ENCODE measurements at regions not wholly inside any gene's neighbourhood (a gene's known extent, or its start where the extent isn't known, plus 50 kb on each side); places are given as distances from the start of the nearest gene placed in this dataset.

DNA sequence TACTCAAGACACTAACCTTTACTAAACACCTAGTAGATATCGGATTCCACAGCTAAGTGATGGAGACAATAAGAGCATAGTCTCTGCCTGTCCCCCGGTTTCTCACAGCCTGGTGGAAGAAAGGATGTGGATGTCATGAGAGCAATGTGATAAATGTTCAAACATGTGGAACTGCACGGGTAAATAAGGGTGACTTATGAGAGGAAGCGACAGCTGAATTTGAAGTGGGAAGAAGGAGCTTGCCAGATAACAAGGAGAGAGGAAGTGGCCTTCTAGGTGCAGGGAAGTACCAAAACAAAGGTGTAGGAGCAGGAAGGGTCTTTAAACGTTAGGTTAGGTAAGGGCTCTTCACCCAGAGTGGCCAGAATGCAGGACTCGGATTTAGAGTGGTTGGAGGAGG, 178.6 kb upstream of the NRIP1 start:
- Histone ChIP-seq H3K4me3 (ENCODE audit: low read depth, low read length) (no peak overlapping the region), H3K36me3 (ENCODE audit: control insufficient read depth in 2 of 2, insufficient read depth in 1 of 2, low read length in 2 of 2) (no peaks in the 10 kb centered on the region), H3K4me1 (ENCODE audit: control insufficient read depth, insufficient read depth, low read length) (peaks cover 5% of the 10 kb centered on the region), H3K9me3 (ENCODE audit: control insufficient read depth, insufficient read depth, low read depth, low read length) (no peaks in the 10 kb centered on the region), H3K27ac (ENCODE audit: extremely low read depth, low read depth, low read length) (no peak overlapping the region)
- POLR2A ChIA-PET = no interaction called here
- TF ChIP-seq ZNF623 (tag by site-specific recombination; IDR thresholded peaks at IDR 0.05) (no peak), ZNF664 (tag by site-specific recombination; IDR thresholded peaks at IDR 0.05) (no peak), ZNF292 (tag by site-specific recombination; IDR thresholded peaks at IDR 0.05; ENCODE audit: borderline replicate concordance, low read depth) (no peak)
- TF ChIP-seq, protein P1, sequence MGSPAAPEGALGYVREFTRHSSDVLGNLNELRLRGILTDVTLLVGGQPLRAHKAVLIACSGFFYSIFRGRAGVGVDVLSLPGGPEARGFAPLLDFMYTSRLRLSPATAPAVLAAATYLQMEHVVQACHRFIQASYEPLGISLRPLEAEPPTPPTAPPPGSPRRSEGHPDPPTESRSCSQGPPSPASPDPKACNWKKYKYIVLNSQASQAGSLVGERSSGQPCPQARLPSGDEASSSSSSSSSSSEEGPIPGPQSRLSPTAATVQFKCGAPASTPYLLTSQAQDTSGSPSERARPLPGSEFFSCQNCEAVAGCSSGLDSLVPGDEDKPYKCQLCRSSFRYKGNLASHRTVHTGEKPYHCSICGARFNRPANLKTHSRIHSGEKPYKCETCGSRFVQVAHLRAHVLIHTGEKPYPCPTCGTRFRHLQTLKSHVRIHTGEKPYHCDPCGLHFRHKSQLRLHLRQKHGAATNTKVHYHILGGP (tag by site-specific recombination; IDR thresholded peaks at IDR 0.05) = no peak
- TF ChIP-seq, protein P2, sequence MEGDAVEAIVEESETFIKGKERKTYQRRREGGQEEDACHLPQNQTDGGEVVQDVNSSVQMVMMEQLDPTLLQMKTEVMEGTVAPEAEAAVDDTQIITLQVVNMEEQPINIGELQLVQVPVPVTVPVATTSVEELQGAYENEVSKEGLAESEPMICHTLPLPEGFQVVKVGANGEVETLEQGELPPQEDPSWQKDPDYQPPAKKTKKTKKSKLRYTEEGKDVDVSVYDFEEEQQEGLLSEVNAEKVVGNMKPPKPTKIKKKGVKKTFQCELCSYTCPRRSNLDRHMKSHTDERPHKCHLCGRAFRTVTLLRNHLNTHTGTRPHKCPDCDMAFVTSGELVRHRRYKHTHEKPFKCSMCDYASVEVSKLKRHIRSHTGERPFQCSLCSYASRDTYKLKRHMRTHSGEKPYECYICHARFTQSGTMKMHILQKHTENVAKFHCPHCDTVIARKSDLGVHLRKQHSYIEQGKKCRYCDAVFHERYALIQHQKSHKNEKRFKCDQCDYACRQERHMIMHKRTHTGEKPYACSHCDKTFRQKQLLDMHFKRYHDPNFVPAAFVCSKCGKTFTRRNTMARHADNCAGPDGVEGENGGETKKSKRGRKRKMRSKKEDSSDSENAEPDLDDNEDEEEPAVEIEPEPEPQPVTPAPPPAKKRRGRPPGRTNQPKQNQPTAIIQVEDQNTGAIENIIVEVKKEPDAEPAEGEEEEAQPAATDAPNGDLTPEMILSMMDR (tag by site-specific recombination; IDR thresholded peaks at IDR 0.05) = no peak
- CTCF ChIA-PET = interaction anchor here (0.6 to 1.5 kb wide), 2 partner anchors 137 to 239 kb away, joined by 3 to 5 read pairs; no protein-coding TSS in a partner anchor

DNA sequence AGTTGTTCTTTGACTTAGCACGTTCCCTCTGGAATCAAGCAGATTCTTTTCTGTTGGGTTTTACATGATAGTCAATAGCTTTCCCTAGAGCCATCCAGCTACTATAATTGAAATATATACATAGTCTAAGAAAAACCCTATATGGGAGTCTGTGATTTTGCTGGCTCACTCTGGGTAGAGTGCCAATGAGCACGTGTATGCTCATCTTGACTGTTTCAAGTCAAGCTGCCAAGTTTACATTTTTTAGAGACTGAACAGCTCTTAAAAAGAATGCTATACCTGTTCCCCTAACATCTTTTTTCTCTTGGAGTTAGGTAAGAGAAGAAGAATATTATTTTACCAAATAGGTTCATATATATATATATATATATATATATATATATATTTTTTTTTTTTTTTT, 182.8 kb upstream of the NRIP1 start:
- no peaks in the 10 kb centered on the region for H3K9me3 ChIP-seq (ENCODE audit: control insufficient read depth, insufficient read depth, low read depth, low read length)
- H3K27ac ChIP-seq (ENCODE audit: extremely low read depth, low read depth, low read length) = no peak overlapping the region
- CTCF ChIA-PET = interaction anchor here (0.8 kb wide), 1 partner anchor 160 kb away, joined by 4 read pairs; no protein-coding TSS in a partner anchor
- no peaks in the 10 kb centered on the region for H3K36me3 ChIP-seq (ENCODE audit: control insufficient read depth in 2 of 2, insufficient read depth in 1 of 2, low read length in 2 of 2)
- POLR2A ChIA-PET = no interaction called here
- H3K4me1 ChIP-seq (ENCODE audit: control insufficient read depth, insufficient read depth, low read length) = no peaks in the 10 kb centered on the region
- TF ChIP-seq, protein P3, sequence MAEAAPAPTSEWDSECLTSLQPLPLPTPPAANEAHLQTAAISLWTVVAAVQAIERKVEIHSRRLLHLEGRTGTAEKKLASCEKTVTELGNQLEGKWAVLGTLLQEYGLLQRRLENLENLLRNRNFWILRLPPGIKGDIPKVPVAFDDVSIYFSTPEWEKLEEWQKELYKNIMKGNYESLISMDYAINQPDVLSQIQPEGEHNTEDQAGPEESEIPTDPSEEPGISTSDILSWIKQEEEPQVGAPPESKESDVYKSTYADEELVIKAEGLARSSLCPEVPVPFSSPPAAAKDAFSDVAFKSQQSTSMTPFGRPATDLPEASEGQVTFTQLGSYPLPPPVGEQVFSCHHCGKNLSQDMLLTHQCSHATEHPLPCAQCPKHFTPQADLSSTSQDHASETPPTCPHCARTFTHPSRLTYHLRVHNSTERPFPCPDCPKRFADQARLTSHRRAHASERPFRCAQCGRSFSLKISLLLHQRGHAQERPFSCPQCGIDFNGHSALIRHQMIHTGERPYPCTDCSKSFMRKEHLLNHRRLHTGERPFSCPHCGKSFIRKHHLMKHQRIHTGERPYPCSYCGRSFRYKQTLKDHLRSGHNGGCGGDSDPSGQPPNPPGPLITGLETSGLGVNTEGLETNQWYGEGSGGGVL (tag by site-specific recombination; IDR thresholded peaks at IDR 0.05) = no peak
- TF ChIP-seq ZNF426 (tag by site-specific recombination; IDR thresholded peaks at IDR 0.05) = no peak
- TF ChIP-seq ZFP41 (tag by site-specific recombination; IDR thresholded peaks at IDR 0.05; ENCODE audit: borderline replicate concordance) = no peak
- TF ChIP-seq ZNF157 (tag by site-specific recombination; IDR thresholded peaks at IDR 0.05) = no peak
- TF ChIP-seq, protein P4, sequence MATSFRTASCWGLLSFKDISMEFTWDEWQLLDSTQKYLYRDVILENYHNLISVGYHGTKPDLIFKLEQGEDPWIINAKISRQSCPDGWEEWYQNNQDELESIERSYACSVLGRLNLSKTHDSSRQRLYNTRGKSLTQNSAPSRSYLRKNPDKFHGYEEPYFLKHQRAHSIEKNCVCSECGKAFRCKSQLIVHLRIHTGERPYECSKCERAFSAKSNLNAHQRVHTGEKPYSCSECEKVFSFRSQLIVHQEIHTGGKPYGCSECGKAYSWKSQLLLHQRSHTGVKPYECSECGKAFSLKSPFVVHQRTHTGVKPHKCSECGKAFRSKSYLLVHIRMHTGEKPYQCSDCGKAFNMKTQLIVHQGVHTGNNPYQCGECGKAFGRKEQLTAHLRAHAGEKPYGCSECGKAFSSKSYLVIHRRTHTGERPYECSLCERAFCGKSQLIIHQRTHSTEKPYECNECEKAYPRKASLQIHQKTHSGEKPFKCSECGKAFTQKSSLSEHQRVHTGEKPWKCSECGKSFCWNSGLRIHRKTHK (tag by site-specific recombination; IDR thresholded peaks at IDR 0.05) = no peak
- TF ChIP-seq ZNF10 (tag by site-specific recombination; IDR thresholded peaks at IDR 0.05) = no peak
- no peak for TF ChIP-seq ZNF473 (tag by site-specific recombination; IDR thresholded peaks at IDR 0.05)
- TF ChIP-seq MYNN (tag by site-specific recombination; IDR thresholded peaks at IDR 0.05; ENCODE audit: borderline replicate concordance) = no peak
- H3K4me3 ChIP-seq (ENCODE audit: low read depth, low read length) = no peak overlapping the region

DNA sequence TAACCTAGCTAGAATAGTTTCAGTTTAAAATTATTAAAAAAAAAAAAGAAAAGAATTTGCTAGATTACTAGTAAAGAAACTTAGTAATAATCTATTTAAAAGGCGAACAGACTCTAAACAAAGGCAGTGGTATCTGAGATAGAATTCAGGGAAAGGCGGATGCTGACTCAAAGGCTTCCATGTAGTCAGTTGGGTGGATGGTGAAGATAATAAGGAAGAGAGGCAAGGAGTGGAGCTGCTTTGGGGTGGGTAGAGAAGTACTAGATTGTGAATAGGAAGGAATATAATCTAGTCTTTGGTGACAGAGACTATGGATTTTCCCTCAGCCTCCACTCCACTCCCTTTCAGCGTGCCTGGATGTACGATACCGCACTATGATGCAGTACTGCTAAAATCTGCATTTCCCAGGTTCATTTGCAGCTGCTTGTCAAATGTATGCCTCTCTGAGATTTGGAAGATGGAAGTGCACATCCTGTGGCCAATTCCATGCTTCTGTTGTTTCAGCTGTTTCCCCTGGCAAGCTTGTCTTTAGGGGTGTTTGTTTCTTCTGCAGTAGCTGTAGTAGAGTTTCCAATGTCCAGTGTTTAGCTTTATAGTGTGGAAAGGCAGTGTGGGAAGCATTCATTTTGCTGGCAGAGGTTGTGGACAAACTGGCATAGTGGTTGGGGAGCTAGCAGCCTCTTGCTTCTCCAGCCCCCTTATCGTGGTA, 184.6 kb upstream of the NRIP1 start:
- CTCF ChIA-PET = interaction anchor here (0.6 to 0.7 kb wide), 3 partner anchors 10 to 913 kb away, joined by 3 read pairs; no protein-coding TSS in a partner anchor
- Histone ChIP-seq H3K36me3 (ENCODE audit: control insufficient read depth in 2 of 2, insufficient read depth in 1 of 2, low read length in 2 of 2) (no peaks in the 10 kb centered on the region), H3K4me1 (ENCODE audit: control insufficient read depth, insufficient read depth, low read length) (no peaks in the 10 kb centered on the region), H3K9me3 (ENCODE audit: control insufficient read depth, insufficient read depth, low read depth, low read length) (no peaks in the 10 kb centered on the region), H3K27ac (ENCODE audit: extremely low read depth, low read depth, low read length) (no peak overlapping the region), H3K4me3 (ENCODE audit: low read depth, low read length) (no peak overlapping the region)
- TF ChIP-seq, protein P2 (tag by site-specific recombination; IDR thresholded peaks at IDR 0.05) = no peak
- no peak for TF ChIP-seq ZNF473 (tag by site-specific recombination; IDR thresholded peaks at IDR 0.05)
- TF ChIP-seq ZNF311 (tag by site-specific recombination; IDR thresholded peaks at IDR 0.05; ENCODE audit: borderline replicate concordance) = no peak
- TF ChIP-seq ZNF394 (tag by site-specific recombination; IDR thresholded peaks at IDR 0.05; ENCODE audit: borderline replicate concordance) = no peak
- TF ChIP-seq ZNF521 (tag by site-specific recombination; IDR thresholded peaks at IDR 0.05) = no peak
- no peak for TF ChIP-seq ZNF658 (tag by site-specific recombination; IDR thresholded peaks at IDR 0.05)
- TF ChIP-seq, protein P5, sequence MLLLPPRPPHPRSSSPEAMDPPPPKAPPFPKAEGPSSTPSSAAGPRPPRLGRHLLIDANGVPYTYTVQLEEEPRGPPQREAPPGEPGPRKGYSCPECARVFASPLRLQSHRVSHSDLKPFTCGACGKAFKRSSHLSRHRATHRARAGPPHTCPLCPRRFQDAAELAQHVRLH (tag by site-specific recombination; IDR thresholded peaks at IDR 0.05) = no peak
- TF ChIP-seq KLF8 (tag by site-specific recombination; IDR thresholded peaks at IDR 0.05) = no peak
- no peak for TF ChIP-seq ZNF37A (tag by site-specific recombination; IDR thresholded peaks at IDR 0.05)
- TF ChIP-seq ZNF777 (tag by site-specific recombination; IDR thresholded peaks at IDR 0.05; ENCODE audit: borderline replicate concordance) = no peak
- POLR2A ChIA-PET = no interaction called here

Data from HEK293 (cell line).